ENCODE measurements at regions not wholly inside any gene's neighbourhood (a gene's known extent, or its start where the extent isn't known, plus 50 kb on each side); places are given as distances from the start of the nearest gene placed in this dataset.

- no peak overlapping the region for H3K4me3 ChIP-seq
- intact Hi-C loops (cut with DNase I; ENCODE audit: low total_unique reads), result no loop called here
- no peaks in the 10 kb centered on the region for H3K9me3 ChIP-seq
- DNase-seq (ENCODE audit: low spot score in 2 of 2), result no peak
- no peaks in the 10 kb centered on the region for H3K36me3 ChIP-seq
- H3K27ac ChIP-seq, result peak overlapping the region; percentile 84 to 85
- H3K27me3 ChIP-seq, result no peaks in the 10 kb centered on the region
- TF ChIP-seq POLR2A (IDR thresholded peaks at IDR 0.05) (no peak), CTCF (IDR thresholded peaks at IDR 0.05) (no peak), POLR2AphosphoS5 (IDR thresholded peaks at IDR 0.05) (no peak)
- peaks cover 0 to 3% of the 10 kb centered on the region in 2 donors for H3K4me1 ChIP-seq
These were observed 104.9 kb upstream of the APCDD1 start for GRCh38 chr18:10349561-10349960.

- Histone ChIP-seq H3K4me1 (peaks cover 2 to 8% of the 10 kb centered on the region in 2 donors), H3K27ac (peak overlapping the region; percentile 84 to 85), H3K36me3 (no peaks in the 10 kb centered on the region), H3K9me3 (no peaks in the 10 kb centered on the region), H3K4me3 (no peak overlapping the region), H3K27me3 (no peaks in the 10 kb centered on the region)
- TF ChIP-seq CTCF (IDR thresholded peaks at IDR 0.05) (no peak), POLR2AphosphoS5 (IDR thresholded peaks at IDR 0.05) (no peak), POLR2A (IDR thresholded peaks at IDR 0.05) (no peak)
- no peak for DNase-seq (ENCODE audit: low spot score in 2 of 2)
- intact Hi-C loops (cut with DNase I; ENCODE audit: low total_unique reads), result no loop called here
These were observed 103.8 kb upstream of the APCDD1 start for GRCh38 chr18:10350661-10351060.

GRCh38 chr18:10351219-10351818 lies 103.1 kb upstream of the APCDD1 start:
- no peaks in the 10 kb centered on the region for H3K36me3 ChIP-seq
- no peak overlapping the region for H3K4me3 ChIP-seq
- H3K4me1 ChIP-seq, result peaks cover 2 to 8% of the 10 kb centered on the region in 2 donors
- intact Hi-C loops (cut with DNase I; ENCODE audit: low total_unique reads), result no loop called here
- TF ChIP-seq CTCF (IDR thresholded peaks at IDR 0.05) (no peak), POLR2A (IDR thresholded peaks at IDR 0.05) (no peak), POLR2AphosphoS5 (IDR thresholded peaks at IDR 0.05) (no peak)
- no peaks in the 10 kb centered on the region for H3K27me3 ChIP-seq
- no peaks in the 10 kb centered on the region for H3K9me3 ChIP-seq
- H3K27ac ChIP-seq, result peak overlapping the region; percentile 84 to 85
- DNase-seq (ENCODE audit: low spot score in 2 of 2), result no peak

- TF ChIP-seq POLR2AphosphoS5 (IDR thresholded peaks at IDR 0.05), result no peak
- no peak for TF ChIP-seq POLR2A (IDR thresholded peaks at IDR 0.05)
- no peak for TF ChIP-seq CTCF (IDR thresholded peaks at IDR 0.05)
- no peaks in the 10 kb centered on the region for H3K27me3 ChIP-seq
- peak overlapping the region; percentile 84 to 85 for H3K27ac ChIP-seq
- H3K36me3 ChIP-seq, result no peaks in the 10 kb centered on the region
- H3K4me1 ChIP-seq, result peaks cover 2 to 8% of the 10 kb centered on the region in 2 donors
- intact Hi-C loops (cut with DNase I; ENCODE audit: low total_unique reads), result no loop called here
- no peak for DNase-seq (ENCODE audit: low spot score in 2 of 2)
- H3K4me3 ChIP-seq, result no peak overlapping the region
- H3K9me3 ChIP-seq, result no peaks in the 10 kb centered on the region
These were observed 102.6 kb upstream of the APCDD1 start for GRCh38 chr18:10351858-10352257.

GRCh38 chr18:10352671-10353070 lies 101.8 kb upstream of the APCDD1 start:
- H3K4me1 ChIP-seq, result peaks cover 2 to 8% of the 10 kb centered on the region in 2 donors
- H3K27me3 ChIP-seq, result no peaks in the 10 kb centered on the region
- intact Hi-C loops (cut with DNase I; ENCODE audit: low total_unique reads), result no loop called here
- H3K27ac ChIP-seq, result peak overlapping the region; percentile 84 to 85
- TF ChIP-seq POLR2A (IDR thresholded peaks at IDR 0.05) (no peak), CTCF (IDR thresholded peaks at IDR 0.05) (no peak), POLR2AphosphoS5 (IDR thresholded peaks at IDR 0.05) (no peak)
- H3K4me3 ChIP-seq, result no peak overlapping the region
- H3K9me3 ChIP-seq, result no peaks in the 10 kb centered on the region
- H3K36me3 ChIP-seq, result no peaks in the 10 kb centered on the region
- no peak for DNase-seq (ENCODE audit: low spot score in 2 of 2)

Measured in breast epithelium (tissue), 4 donors.